Endothelial cell of umbilical vein (primary cell): ENCODE measurements at regions not wholly inside any gene's neighbourhood (a gene's known extent, or its start where the extent isn't known, plus 50 kb on each side); places are given as distances from the start of the nearest gene placed in this dataset.

Experiments
- BruUV-seq: library from RNA; stranded (reverse); fragments of 400-500 nt; replicated peaks from 2 replicates; lab custom pipeline; 2021; lab: Mats Ljungman, UMichigan
- CTCF ChIA-PET: fragments of 300-600, 350-600 bp; sonication (Branson Sonifier 250); formaldehyde crosslinking; loops from one replicate; lab custom pipeline; 2021; ENCODE audit warnings: antibody characterized with exemption, inconsistent platforms; lab: Charles Lee
- POLR2A ChIA-PET: fragments of 300-600, 350-600 bp; sonication (Branson Sonifier 250); formaldehyde crosslinking; loops from one replicate; lab custom pipeline; 2021; ENCODE audit warnings: antibody characterized with exemption, inconsistent platforms; lab: Charles Lee
- DNase-seq: peaks from one replicate; pipeline ENCODE4 v3.0.0-alpha.2; 2011; ENCODE audit warnings: low read depth, low spot score
- FAIRE-seq: peaks from 2 replicates; lab custom pipeline; 2011; peaks lifted over from hg19 to GRCh38; lab: Jason Lieb, UNC
- H2AFZ ChIP-seq: 2 replicates; pipeline ENCODE4 v1.6.0; 2012; ENCODE audit warnings: low read depth, low read length, control low read depth, inconsistent platforms
- H3K27ac ChIP-seq: 2 replicates; pipeline ENCODE4 v1.5.1; 2011; ENCODE audit warnings: low read depth, mild to moderate bottlenecking, control low read depth, low read length, moderate library complexity; ENCODE audit not compliant: insufficient read depth
- H3K27me3 ChIP-seq, 2 experiments: 2 replicates each; pipeline versions ENCODE4 v1.6.0 to v1.6.1; 2011; ENCODE audit warnings: low read length in 2 of 2, mixed read lengths in 1 of 2; ENCODE audit not compliant: control insufficient read depth in 2 of 2, insufficient read depth in 2 of 2
- H3K36me3 ChIP-seq, 2 experiments: 2 replicates in 1 of 2; 3 replicates in 1 of 2; pipeline ENCODE4 v1.5.1; 2011; ENCODE audit warnings: low read length in 2 of 2, mild to moderate bottlenecking in 1 of 2, moderate library complexity in 1 of 2; ENCODE audit not compliant: control insufficient read depth in 2 of 2, insufficient read depth in 2 of 2; ENCODE audit errors: extremely low read depth in 1 of 2
- H3K4me1 ChIP-seq: 3 replicates; pipeline ENCODE4 v1.5.1; 2011; ENCODE audit warnings: mild to moderate bottlenecking, low read length; ENCODE audit not compliant: control insufficient read depth, insufficient read depth; ENCODE audit errors: extremely low read depth
- H3K4me2 ChIP-seq: 2 replicates; pipeline ENCODE4 v1.6.1; 2011; ENCODE audit warnings: low read length, control low read depth, mixed read lengths; ENCODE audit not compliant: insufficient read depth
- H3K4me3 ChIP-seq, 3 experiments: fragments of 200-600 bp in 1 of 3; sonication (generic), shearing (Covaris generic) in 1 of 3; replicated peaks in 1 of 3; 2 replicates each; pipeline ENCODE4 v1.5.1; 2011 to 2016; ENCODE audit warnings: control low read depth in 3 of 3, low read length in 3 of 3, mild to moderate bottlenecking in 2 of 3, inconsistent platforms in 1 of 3, low read depth in 1 of 3, moderate library complexity in 1 of 3; ENCODE audit not compliant: insufficient read depth in 1 of 3
- H3K79me2 ChIP-seq: 2 replicates; pipeline ENCODE4 v1.6.0; 2012; ENCODE audit warnings: low read length, inconsistent platforms; ENCODE audit not compliant: control insufficient read depth, insufficient read depth
- H3K9ac ChIP-seq: replicated peaks from 2 replicates; pipeline ENCODE3; 2011; ENCODE audit warnings: low read length, control low read depth; ENCODE audit not compliant: insufficient read depth; ENCODE audit errors: extremely low read depth
- H3K9me1 ChIP-seq: replicated peaks from 3 replicates; pipeline ENCODE4 v1.6.0; 2011; ENCODE audit warnings: mild to moderate bottlenecking, low read length; ENCODE audit not compliant: control insufficient read depth, insufficient read depth; ENCODE audit errors: extremely low read depth
- H3K9me3 ChIP-seq: replicated peaks from 2 replicates; pipeline ENCODE4 v1.5.1; 2012; ENCODE audit warnings: low read length, inconsistent platforms; ENCODE audit not compliant: control insufficient read depth, insufficient read depth
- H4K20me1 ChIP-seq: replicated peaks from 2 replicates; pipeline ENCODE3; 2011; ENCODE audit warnings: mild to moderate bottlenecking, low read length; ENCODE audit not compliant: control insufficient read depth, insufficient read depth; ENCODE audit errors: extremely low read depth
- EZH2 ChIP-seq: IDR thresholded peaks from 2 replicates; pipeline ENCODE4 v1.6.1; 2012; ENCODE audit warnings: borderline replicate concordance, low read depth, mild to moderate bottlenecking, moderate library complexity, low read length, inconsistent platforms; ENCODE audit not compliant: severe bottlenecking
- FOS ChIP-seq: IDR thresholded peaks from 2 replicates; pipeline ENCODE4 v1.6.1; 2011; ENCODE audit warnings: mild to moderate bottlenecking, low read length, moderate library complexity, borderline replicate concordance; ENCODE audit not compliant: insufficient read depth
- GATA2 ChIP-seq: IDR thresholded peaks from 2 replicates; pipeline ENCODE4 v1.7.0; 2011; ENCODE audit warnings: low read depth, mild to moderate bottlenecking, moderate library complexity, mixed read lengths, low read length; ENCODE audit not compliant: insufficient read length, insufficient read depth
- JUN ChIP-seq: IDR thresholded peaks from 2 replicates; pipeline ENCODE4 v1.6.1; 2011; ENCODE audit warnings: borderline replicate concordance, low read depth; ENCODE audit not compliant: insufficient read length, insufficient read depth
- MYC ChIP-seq: IDR thresholded peaks from one replicate; pipeline ENCODE4 v1.6.1; 2011; ENCODE audit warnings: mild to moderate bottlenecking, low read depth, low read length
- POLR2A ChIP-seq: IDR thresholded peaks from 2 replicates; pipeline ENCODE4 v1.6.1; 2012; ENCODE audit warnings: low read depth, mild to moderate bottlenecking, control low read depth, low read length
- POLR2AphosphoS5 ChIP-seq: IDR thresholded peaks from 2 replicates; pipeline ENCODE4 v1.6.1; 2012; ENCODE audit warnings: low read depth, mild to moderate bottlenecking, control low read depth, low read length, moderate library complexity; ENCODE audit not compliant: insufficient read depth
- dilution Hi-C: fragments of 300-500 bp; cut with MboI; formaldehyde crosslinking; loops from one replicate; pipeline ENCODE4 v1.15.0; 2019; ENCODE audit warnings: low sequenced_read_pairs; ENCODE audit not compliant: extremely low pct_ligation_motif_present
- intact Hi-C: fragments of 100-400 bp; cut with micrococcal nuclease; formaldehyde crosslinking; loops from one replicate; pipeline ENCODE4 v1.10.0; 2022
- TF ChIP-seq, protein P1 (sequence below), 2 donors: IDR thresholded peaks; 1 replicate in 1 of 2; 2 replicates in 1 of 2; pipeline ENCODE4 v1.5.1; 2011; ENCODE audit warnings: low read length in 2 of 2, mild to moderate bottlenecking in 2 of 2, moderate library complexity in 2 of 2, control low read depth in 1 of 2, inconsistent platforms in 1 of 2, low read depth in 1 of 2; ENCODE audit not compliant: insufficient read depth in 1 of 2; ENCODE audit errors: extremely low read depth in 1 of 2
- TF ChIP-seq, protein P2 (sequence below): IDR thresholded peaks from 2 replicates; pipeline ENCODE4 v1.6.1; 2011; ENCODE audit not compliant: insufficient read depth, insufficient read length

DNA sequence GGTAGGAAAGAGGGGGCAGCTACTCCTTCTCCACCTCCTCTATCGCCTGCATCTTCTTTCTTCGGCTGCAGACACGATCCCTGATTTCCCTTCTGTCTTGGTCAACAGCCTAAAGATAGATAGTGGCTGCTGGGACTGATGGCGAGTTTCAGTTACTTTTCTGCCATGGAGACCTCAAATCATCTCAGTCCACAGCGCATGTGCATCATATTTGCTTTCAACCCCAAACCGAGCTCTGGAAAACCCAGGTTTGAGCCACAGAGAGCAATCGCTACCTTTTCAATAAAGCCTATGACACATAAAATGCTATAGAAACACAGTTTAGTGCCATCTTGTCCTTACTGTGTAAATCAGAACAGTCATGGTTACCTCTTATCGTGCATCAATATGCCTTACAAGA lies 142.9 kb upstream of the IRF2BP2 start:
- ChIA-PET POLR2A (no interaction called here), CTCF (interaction anchor here (3.7 kb wide), 1 partner anchor 8 kb away, joined by 12 read pairs; no protein-coding TSS in a partner anchor)
- FAIRE-seq (no peak), DNase-seq (no peak)
- Histone ChIP-seq H4K20me1 (no peaks in the 10 kb centered on the region), H3K4me3 (no peak overlapping the region), H3K27ac (no peak overlapping the region), H3K4me1 (no peaks in the 10 kb centered on the region), H3K9me1 (no peaks in the 10 kb centered on the region), H3K36me3 (no peaks in the 10 kb centered on the region), H3K79me2 (no peaks in the 10 kb centered on the region), H2AFZ (no peak overlapping the region), H3K4me2 (no peak overlapping the region), H3K27me3 (peaks cover 0 to 4% of the 10 kb centered on the region in 2 experiments), H3K9ac (no peak overlapping the region), H3K9me3 (no peaks in the 10 kb centered on the region)
- BruUV-seq, result no TSS peak
- TF ChIP-seq, protein P1, sequence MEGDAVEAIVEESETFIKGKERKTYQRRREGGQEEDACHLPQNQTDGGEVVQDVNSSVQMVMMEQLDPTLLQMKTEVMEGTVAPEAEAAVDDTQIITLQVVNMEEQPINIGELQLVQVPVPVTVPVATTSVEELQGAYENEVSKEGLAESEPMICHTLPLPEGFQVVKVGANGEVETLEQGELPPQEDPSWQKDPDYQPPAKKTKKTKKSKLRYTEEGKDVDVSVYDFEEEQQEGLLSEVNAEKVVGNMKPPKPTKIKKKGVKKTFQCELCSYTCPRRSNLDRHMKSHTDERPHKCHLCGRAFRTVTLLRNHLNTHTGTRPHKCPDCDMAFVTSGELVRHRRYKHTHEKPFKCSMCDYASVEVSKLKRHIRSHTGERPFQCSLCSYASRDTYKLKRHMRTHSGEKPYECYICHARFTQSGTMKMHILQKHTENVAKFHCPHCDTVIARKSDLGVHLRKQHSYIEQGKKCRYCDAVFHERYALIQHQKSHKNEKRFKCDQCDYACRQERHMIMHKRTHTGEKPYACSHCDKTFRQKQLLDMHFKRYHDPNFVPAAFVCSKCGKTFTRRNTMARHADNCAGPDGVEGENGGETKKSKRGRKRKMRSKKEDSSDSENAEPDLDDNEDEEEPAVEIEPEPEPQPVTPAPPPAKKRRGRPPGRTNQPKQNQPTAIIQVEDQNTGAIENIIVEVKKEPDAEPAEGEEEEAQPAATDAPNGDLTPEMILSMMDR (IDR thresholded peaks at IDR 0.05; ENCODE audit: extremely low read depth in 1 of 2, insufficient read depth in 1 of 2, low read depth in 1 of 2, low read length in 2 of 2), result no peak
- TF ChIP-seq POLR2A (no peak), POLR2AphosphoS5 (no peak), MYC (no peak), FOS (no peak), JUN (no peak), EZH2 (no peak), GATA2 (no peak)
- TF ChIP-seq, protein P2, sequence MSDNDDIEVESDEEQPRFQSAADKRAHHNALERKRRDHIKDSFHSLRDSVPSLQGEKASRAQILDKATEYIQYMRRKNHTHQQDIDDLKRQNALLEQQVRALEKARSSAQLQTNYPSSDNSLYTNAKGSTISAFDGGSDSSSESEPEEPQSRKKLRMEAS, result no peak
- intact Hi-C loops (no loop called here), dilution Hi-C loops (no loop called here)
